IMR-90 (cell line): ENCODE measurements at regions not wholly inside any gene's neighbourhood (a gene's known extent, or its start where the extent isn't known, plus 50 kb on each side); places are given as distances from the start of the nearest gene placed in this dataset.

ENCODE experiments used
- BHLHE40 ChIP-seq: fragments of 150-350 bp; IDR thresholded peaks from 2 replicates; pipeline ENCODE4 v1.6.1; 2016; ENCODE audit warnings: mild to moderate bottlenecking, low read depth, low read length
- CEBPB ChIP-seq: IDR thresholded peaks from 2 replicates; pipeline ENCODE4 v1.6.1; 2012; ENCODE audit warnings: low read depth, low read length, improper control_type of control experiment
- FOS ChIP-seq: fragments of 150-350 bp; IDR thresholded peaks from 2 replicates; pipeline ENCODE4 v1.6.1; 2016; ENCODE audit warnings: low read depth, low read length
- MAZ ChIP-seq: IDR thresholded peaks from 2 replicates; pipeline ENCODE4 v1.6.1; 2012; ENCODE audit warnings: low read depth, mild to moderate bottlenecking, low read length, improper control_type of control experiment, moderate library complexity, borderline replicate concordance
- MXI1 ChIP-seq: IDR thresholded peaks from 2 replicates; pipeline ENCODE4 v1.6.1; 2012; ENCODE audit warnings: low read depth, mild to moderate bottlenecking, low read length, moderate library complexity, borderline replicate concordance
- NFE2L2 ChIP-seq: fragments of 150-350 bp; IDR thresholded peaks from 2 replicates; pipeline ENCODE4 v1.6.1; 2016; ENCODE audit warnings: low read depth, mild to moderate bottlenecking, low read length
- POLR2A ChIP-seq: IDR thresholded peaks from 2 replicates; pipeline ENCODE4 v1.6.1; 2012; ENCODE audit warnings: mild to moderate bottlenecking, low read depth, low read length
- RAD21 ChIP-seq: IDR thresholded peaks from 2 replicates; pipeline ENCODE4 v1.6.1; 2012; ENCODE audit warnings: low read length, improper control_type of control experiment
- TF ChIP-seq, protein P1 (sequence below): conservative IDR thresholded peaks from 2 replicates; pipeline ENCODE4 v1.5.1; 2012; ENCODE audit warnings: mild to moderate bottlenecking, low read depth, low read length, improper control_type of control experiment
- TF ChIP-seq, protein P2 (sequence below): fragments of 150-350 bp; IDR thresholded peaks from 2 replicates; pipeline ENCODE4 v1.6.1; 2016; ENCODE audit warnings: low read depth, mild to moderate bottlenecking, low read length, moderate library complexity, borderline replicate concordance
- TF ChIP-seq, protein P3 (sequence below): fragments of 150-350 bp; IDR thresholded peaks from 2 replicates; pipeline ENCODE4 v1.6.1; 2017; ENCODE audit warnings: mild to moderate bottlenecking, antibody characterized with exemption, low read length, low read depth

DNA sequence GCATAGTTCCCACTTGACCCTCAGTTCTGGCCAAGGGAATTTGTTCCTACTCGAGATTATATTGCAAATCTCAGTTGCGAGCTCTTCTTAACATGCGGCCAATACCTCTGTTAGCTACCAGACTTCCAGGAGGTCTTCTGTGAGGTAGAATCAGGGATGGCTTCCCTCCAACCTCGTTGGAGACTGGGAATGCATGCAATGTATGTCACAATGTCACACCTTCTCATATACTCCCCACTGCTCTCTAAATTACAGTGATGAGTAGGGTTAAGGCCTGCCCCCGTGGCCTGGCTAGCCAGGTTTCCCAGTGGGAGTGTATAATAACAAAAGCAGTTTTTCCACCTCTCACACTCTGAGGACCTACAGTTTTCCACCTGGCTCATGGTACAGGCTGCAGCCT lies 1962.5 kb downstream of the ARAP2 start:
- TF ChIP-seq, protein P1, sequence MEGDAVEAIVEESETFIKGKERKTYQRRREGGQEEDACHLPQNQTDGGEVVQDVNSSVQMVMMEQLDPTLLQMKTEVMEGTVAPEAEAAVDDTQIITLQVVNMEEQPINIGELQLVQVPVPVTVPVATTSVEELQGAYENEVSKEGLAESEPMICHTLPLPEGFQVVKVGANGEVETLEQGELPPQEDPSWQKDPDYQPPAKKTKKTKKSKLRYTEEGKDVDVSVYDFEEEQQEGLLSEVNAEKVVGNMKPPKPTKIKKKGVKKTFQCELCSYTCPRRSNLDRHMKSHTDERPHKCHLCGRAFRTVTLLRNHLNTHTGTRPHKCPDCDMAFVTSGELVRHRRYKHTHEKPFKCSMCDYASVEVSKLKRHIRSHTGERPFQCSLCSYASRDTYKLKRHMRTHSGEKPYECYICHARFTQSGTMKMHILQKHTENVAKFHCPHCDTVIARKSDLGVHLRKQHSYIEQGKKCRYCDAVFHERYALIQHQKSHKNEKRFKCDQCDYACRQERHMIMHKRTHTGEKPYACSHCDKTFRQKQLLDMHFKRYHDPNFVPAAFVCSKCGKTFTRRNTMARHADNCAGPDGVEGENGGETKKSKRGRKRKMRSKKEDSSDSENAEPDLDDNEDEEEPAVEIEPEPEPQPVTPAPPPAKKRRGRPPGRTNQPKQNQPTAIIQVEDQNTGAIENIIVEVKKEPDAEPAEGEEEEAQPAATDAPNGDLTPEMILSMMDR = no peak
- TF ChIP-seq, protein P2, sequence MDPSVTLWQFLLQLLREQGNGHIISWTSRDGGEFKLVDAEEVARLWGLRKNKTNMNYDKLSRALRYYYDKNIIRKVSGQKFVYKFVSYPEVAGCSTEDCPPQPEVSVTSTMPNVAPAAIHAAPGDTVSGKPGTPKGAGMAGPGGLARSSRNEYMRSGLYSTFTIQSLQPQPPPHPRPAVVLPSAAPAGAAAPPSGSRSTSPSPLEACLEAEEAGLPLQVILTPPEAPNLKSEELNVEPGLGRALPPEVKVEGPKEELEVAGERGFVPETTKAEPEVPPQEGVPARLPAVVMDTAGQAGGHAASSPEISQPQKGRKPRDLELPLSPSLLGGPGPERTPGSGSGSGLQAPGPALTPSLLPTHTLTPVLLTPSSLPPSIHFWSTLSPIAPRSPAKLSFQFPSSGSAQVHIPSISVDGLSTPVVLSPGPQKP = no peak
- no peak for TF ChIP-seq POLR2A
- TF ChIP-seq MAZ = no peak
- TF ChIP-seq RAD21 = no peak
- no peak for TF ChIP-seq MXI1
- no peak for TF ChIP-seq NFE2L2
- no peak for TF ChIP-seq BHLHE40
- TF ChIP-seq, protein P3, sequence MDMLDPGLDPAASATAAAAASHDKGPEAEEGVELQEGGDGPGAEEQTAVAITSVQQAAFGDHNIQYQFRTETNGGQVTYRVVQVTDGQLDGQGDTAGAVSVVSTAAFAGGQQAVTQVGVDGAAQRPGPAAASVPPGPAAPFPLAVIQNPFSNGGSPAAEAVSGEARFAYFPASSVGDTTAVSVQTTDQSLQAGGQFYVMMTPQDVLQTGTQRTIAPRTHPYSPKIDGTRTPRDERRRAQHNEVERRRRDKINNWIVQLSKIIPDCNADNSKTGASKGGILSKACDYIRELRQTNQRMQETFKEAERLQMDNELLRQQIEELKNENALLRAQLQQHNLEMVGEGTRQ = no peak
- TF ChIP-seq CEBPB = no peak
- TF ChIP-seq FOS = no peak
